GM12878 (cell line): ENCODE measurements at regions not wholly inside any gene's neighbourhood (a gene's known extent, or its start where the extent isn't known, plus 50 kb on each side); places are given as distances from the start of the nearest gene placed in this dataset.

Source experiments
- ETV6 ChIP-seq, 2 experiments: fragments of 450-650 bp in 1 of 2; IDR thresholded peaks in 1 of 2; conservative IDR thresholded peaks in 1 of 2; 2 replicates each; pipeline ENCODE4 v1.6.1; 2014; ENCODE audit warnings: antibody characterized with exemption in 1 of 2, borderline replicate concordance in 1 of 2, low read depth in 1 of 2, mild to moderate bottlenecking in 1 of 2, moderate library complexity in 1 of 2
- PML ChIP-seq: IDR thresholded peaks from 2 replicates; pipeline ENCODE4 v1.6.1; 2012; ENCODE audit warnings: low read length, inconsistent platforms
- SMC3 ChIP-seq: IDR thresholded peaks from 2 replicates; pipeline ENCODE4 v1.6.1; 2011; ENCODE audit warnings: low read length, improper control_type of control experiment, borderline replicate concordance
- TF ChIP-seq, protein P1 (sequence below): IDR thresholded peaks from 2 replicates; pipeline ENCODE4 v1.6.1; 2012; ENCODE audit warnings: low read depth, low read length, improper control_type of control experiment

DNA sequence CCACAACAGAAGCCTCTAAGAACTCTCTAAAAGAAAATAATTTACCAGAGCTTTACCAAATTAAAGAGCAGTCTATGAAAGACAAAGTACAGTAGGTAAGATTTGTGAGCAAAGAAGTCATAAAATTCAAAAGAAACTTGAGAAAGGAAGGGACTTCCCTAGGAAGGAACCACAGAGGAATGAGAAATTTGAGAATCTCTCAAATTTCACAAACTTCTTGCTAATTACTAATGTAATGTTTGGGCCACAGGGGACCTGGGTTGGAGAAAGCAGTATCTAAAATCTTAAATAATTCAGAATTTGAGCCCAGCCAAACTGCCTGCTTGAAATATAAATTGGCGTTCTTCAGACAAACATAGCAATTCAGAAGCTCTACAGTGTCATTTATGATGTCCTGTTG is 225.0 kb upstream of the PRR16 start:
- TF ChIP-seq PML, result no peak
- no peak for TF ChIP-seq ETV6 (conservative IDR thresholded peaks at IDR 0.05 in 1 of 2, IDR thresholded peaks at IDR 0.05 in 1 of 2; ENCODE audit: borderline replicate concordance in 1 of 2, low read depth in 1 of 2)
- TF ChIP-seq, protein P1, sequence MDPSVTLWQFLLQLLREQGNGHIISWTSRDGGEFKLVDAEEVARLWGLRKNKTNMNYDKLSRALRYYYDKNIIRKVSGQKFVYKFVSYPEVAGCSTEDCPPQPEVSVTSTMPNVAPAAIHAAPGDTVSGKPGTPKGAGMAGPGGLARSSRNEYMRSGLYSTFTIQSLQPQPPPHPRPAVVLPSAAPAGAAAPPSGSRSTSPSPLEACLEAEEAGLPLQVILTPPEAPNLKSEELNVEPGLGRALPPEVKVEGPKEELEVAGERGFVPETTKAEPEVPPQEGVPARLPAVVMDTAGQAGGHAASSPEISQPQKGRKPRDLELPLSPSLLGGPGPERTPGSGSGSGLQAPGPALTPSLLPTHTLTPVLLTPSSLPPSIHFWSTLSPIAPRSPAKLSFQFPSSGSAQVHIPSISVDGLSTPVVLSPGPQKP, result no peak
- TF ChIP-seq SMC3, result no peak
